ENCODE measurements at regions not wholly inside any gene's neighbourhood (a gene's known extent, or its start where the extent isn't known, plus 50 kb on each side); places are given as distances from the start of the nearest gene placed in this dataset.

- TF ChIP-seq CTCF (conservative IDR thresholded peaks at IDR 0.05; ENCODE audit: low read length): no peak
- no peak for TF ChIP-seq EZH2phosphoT487 (IDR thresholded peaks at IDR 0.05; ENCODE audit: borderline replicate concordance, low read depth, low read length)
These were observed 289.5 kb upstream of the PFKP start for GRCh38 chr10:2777666-2778355.
